ENCODE measurements at regions not wholly inside any gene's neighbourhood (a gene's known extent, or its start where the extent isn't known, plus 50 kb on each side); places are given as distances from the start of the nearest gene placed in this dataset.

DNA sequence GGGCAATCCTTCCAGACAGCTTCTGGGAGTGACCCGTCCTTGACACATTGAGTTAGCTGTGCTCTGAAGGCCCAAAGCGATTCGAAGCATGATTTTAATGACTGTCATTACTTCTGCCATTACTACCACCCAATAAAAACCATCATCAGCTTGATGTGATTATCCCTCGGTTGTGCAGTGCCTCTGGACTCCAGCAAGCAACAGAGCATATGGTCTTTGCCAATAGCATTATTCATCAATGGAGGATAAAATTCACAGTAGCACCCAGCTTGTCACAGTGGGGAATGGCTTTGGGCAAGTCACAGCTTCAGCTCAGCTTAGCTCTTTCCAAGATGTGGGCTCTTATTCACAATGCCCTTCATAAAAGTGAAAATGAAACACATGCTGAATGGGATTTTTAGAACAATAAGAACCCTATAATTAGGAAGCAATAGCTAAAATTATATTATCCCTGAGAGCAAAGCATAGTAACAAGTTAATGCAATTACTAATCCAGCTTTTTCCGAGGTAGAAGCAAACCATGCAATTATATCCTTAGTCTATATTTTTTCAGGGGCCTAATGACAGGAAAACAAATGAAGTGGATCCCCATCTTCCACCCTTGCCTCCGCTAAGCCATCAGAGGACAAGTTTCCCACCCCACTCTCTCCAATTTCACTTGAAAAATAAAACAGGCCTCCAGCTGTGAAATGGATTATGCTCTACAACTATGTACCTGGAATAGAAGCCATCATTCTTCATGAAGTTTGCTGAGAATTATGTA, 163.0 kb upstream of the EEA1 start:
- TF ChIP-seq, protein P1, sequence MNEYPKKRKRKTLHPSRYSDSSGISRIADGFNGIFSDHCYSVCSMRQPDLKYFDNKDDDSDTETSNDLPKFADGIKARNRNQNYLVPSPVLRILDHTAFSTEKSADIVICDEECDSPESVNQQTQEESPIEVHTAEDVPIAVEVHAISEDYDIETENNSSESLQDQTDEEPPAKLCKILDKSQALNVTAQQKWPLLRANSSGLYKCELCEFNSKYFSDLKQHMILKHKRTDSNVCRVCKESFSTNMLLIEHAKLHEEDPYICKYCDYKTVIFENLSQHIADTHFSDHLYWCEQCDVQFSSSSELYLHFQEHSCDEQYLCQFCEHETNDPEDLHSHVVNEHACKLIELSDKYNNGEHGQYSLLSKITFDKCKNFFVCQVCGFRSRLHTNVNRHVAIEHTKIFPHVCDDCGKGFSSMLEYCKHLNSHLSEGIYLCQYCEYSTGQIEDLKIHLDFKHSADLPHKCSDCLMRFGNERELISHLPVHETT (tag by site-specific recombination; IDR thresholded peaks at IDR 0.05) = no peak
- TF ChIP-seq, protein P2, sequence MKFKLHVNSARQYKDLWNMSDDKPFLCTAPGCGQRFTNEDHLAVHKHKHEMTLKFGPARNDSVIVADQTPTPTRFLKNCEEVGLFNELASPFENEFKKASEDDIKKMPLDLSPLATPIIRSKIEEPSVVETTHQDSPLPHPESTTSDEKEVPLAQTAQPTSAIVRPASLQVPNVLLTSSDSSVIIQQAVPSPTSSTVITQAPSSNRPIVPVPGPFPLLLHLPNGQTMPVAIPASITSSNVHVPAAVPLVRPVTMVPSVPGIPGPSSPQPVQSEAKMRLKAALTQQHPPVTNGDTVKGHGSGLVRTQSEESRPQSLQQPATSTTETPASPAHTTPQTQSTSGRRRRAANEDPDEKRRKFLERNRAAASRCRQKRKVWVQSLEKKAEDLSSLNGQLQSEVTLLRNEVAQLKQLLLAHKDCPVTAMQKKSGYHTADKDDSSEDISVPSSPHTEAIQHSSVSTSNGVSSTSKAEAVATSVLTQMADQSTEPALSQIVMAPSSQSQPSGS (tag by site-specific recombination; IDR thresholded peaks at IDR 0.05; ENCODE audit: low read depth) = no peak
- TF ChIP-seq, protein P3, sequence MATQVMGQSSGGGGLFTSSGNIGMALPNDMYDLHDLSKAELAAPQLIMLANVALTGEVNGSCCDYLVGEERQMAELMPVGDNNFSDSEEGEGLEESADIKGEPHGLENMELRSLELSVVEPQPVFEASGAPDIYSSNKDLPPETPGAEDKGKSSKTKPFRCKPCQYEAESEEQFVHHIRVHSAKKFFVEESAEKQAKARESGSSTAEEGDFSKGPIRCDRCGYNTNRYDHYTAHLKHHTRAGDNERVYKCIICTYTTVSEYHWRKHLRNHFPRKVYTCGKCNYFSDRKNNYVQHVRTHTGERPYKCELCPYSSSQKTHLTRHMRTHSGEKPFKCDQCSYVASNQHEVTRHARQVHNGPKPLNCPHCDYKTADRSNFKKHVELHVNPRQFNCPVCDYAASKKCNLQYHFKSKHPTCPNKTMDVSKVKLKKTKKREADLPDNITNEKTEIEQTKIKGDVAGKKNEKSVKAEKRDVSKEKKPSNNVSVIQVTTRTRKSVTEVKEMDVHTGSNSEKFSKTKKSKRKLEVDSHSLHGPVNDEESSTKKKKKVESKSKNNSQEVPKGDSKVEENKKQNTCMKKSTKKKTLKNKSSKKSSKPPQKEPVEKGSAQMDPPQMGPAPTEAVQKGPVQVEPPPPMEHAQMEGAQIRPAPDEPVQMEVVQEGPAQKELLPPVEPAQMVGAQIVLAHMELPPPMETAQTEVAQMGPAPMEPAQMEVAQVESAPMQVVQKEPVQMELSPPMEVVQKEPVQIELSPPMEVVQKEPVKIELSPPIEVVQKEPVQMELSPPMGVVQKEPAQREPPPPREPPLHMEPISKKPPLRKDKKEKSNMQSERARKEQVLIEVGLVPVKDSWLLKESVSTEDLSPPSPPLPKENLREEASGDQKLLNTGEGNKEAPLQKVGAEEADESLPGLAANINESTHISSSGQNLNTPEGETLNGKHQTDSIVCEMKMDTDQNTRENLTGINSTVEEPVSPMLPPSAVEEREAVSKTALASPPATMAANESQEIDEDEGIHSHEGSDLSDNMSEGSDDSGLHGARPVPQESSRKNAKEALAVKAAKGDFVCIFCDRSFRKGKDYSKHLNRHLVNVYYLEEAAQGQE (tag by site-specific recombination; IDR thresholded peaks at IDR 0.05) = no peak
- TF ChIP-seq, protein P4, sequence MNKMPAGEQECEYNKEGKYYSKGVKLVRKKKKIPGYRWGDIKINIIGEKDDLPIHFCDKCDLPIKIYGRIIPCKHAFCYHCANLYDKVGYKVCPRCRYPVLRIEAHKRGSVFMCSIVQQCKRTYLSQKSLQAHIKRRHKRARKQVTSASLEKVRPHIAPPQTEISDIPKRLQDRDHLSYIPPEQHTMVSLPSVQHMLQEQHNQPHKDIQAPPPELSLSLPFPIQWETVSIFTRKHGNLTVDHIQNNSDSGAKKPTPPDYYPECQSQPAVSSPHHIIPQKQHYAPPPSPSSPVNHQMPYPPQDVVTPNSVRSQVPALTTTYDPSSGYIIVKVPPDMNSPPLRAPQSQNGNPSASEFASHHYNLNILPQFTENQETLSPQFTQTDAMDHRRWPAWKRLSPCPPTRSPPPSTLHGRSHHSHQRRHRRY (tag by site-specific recombination; IDR thresholded peaks at IDR 0.05) = no peak
- TF ChIP-seq, protein P5, sequence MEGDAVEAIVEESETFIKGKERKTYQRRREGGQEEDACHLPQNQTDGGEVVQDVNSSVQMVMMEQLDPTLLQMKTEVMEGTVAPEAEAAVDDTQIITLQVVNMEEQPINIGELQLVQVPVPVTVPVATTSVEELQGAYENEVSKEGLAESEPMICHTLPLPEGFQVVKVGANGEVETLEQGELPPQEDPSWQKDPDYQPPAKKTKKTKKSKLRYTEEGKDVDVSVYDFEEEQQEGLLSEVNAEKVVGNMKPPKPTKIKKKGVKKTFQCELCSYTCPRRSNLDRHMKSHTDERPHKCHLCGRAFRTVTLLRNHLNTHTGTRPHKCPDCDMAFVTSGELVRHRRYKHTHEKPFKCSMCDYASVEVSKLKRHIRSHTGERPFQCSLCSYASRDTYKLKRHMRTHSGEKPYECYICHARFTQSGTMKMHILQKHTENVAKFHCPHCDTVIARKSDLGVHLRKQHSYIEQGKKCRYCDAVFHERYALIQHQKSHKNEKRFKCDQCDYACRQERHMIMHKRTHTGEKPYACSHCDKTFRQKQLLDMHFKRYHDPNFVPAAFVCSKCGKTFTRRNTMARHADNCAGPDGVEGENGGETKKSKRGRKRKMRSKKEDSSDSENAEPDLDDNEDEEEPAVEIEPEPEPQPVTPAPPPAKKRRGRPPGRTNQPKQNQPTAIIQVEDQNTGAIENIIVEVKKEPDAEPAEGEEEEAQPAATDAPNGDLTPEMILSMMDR (tag by site-specific recombination; IDR thresholded peaks at IDR 0.05) = no peak
- TF ChIP-seq, protein P6, sequence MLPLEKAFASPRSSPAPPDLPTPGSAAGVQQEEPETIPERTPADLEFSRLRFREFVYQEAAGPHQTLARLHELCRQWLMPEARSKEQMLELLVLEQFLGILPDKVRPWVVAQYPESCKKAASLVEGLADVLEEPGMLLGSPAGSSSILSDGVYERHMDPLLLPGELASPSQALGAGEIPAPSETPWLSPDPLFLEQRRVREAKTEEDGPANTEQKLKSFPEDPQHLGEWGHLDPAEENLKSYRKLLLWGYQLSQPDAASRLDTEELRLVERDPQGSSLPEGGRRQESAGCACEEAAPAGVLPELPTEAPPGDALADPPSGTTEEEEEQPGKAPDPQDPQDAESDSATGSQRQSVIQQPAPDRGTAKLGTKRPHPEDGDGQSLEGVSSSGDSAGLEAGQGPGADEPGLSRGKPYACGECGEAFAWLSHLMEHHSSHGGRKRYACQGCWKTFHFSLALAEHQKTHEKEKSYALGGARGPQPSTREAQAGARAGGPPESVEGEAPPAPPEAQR (tag by site-specific recombination; IDR thresholded peaks at IDR 0.05) = no peak
- TF ChIP-seq ZNF555 (tag by site-specific recombination; conservative IDR thresholded peaks at IDR 0.05) (no peak), ZNF169 (tag by site-specific recombination; IDR thresholded peaks at IDR 0.05) (no peak), ZNF37A (tag by site-specific recombination; IDR thresholded peaks at IDR 0.05) (no peak), ZNF10 (tag by site-specific recombination; IDR thresholded peaks at IDR 0.05) (no peak), ZNF76 (tag by site-specific recombination; IDR thresholded peaks at IDR 0.05; ENCODE audit: borderline replicate concordance, low read depth) (no peak)
- TF ChIP-seq, protein P7, sequence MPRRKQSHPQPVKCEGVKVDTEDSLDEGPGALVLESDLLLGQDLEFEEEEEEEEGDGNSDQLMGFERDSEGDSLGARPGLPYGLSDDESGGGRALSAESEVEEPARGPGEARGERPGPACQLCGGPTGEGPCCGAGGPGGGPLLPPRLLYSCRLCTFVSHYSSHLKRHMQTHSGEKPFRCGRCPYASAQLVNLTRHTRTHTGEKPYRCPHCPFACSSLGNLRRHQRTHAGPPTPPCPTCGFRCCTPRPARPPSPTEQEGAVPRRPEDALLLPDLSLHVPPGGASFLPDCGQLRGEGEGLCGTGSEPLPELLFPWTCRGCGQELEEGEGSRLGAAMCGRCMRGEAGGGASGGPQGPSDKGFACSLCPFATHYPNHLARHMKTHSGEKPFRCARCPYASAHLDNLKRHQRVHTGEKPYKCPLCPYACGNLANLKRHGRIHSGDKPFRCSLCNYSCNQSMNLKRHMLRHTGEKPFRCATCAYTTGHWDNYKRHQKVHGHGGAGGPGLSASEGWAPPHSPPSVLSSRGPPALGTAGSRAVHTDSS (tag by site-specific recombination; IDR thresholded peaks at IDR 0.05) = no peak
- TF ChIP-seq, protein P8, sequence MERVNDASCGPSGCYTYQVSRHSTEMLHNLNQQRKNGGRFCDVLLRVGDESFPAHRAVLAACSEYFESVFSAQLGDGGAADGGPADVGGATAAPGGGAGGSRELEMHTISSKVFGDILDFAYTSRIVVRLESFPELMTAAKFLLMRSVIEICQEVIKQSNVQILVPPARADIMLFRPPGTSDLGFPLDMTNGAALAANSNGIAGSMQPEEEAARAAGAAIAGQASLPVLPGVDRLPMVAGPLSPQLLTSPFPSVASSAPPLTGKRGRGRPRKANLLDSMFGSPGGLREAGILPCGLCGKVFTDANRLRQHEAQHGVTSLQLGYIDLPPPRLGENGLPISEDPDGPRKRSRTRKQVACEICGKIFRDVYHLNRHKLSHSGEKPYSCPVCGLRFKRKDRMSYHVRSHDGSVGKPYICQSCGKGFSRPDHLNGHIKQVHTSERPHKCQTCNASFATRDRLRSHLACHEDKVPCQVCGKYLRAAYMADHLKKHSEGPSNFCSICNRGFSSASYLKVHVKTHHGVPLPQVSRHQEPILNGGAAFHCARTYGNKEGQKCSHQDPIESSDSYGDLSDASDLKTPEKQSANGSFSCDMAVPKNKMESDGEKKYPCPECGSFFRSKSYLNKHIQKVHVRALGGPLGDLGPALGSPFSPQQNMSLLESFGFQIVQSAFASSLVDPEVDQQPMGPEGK (tag by site-specific recombination; IDR thresholded peaks at IDR 0.05) = no peak

Data from HEK293 (cell line).